ENCODE measurements at regions not wholly inside any gene's neighbourhood (a gene's known extent, or its start where the extent isn't known, plus 50 kb on each side); places are given as distances from the start of the nearest gene placed in this dataset.

DNA sequence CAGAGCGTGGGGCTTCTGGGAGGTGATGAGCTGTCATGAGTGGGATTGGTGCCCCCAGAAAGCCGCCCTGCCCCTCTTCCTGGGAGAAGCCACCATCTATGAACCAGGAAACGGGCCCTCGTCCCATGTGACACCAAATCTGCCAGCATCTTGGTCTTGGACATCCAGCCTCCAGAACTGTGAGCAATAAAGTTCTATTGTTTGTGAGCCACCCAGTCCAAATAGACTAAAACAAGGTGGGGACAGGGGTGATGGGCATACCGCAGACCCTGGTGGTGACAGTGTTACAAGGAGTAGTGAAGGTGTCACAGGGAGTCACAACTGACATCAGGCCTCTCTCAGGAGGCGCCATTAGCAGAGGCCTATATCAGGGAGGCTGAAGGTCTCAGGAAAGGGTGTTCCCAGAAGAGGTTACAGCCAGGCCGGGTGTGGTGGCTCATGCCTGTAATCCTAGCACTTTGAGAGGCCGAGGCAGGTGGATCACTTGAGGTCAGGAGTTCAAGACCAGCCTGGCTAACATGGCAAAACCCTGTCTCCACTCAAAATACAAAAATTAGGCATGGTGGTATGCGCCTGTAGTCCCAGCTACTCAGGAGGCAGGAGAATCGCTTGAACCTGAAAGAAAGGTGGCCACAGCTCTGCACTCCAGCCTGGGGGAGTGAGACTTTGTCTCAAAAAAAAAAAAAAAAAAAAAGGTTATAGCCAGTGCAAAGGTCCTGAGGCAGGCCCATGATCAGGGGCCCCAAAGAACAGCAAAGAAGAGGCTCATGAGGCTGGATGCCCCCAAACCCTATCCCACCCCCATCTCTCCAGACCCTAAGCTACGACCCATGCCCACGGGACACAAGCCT is 53.0 kb downstream of the NCOR2 start:
- no peaks in the 10 kb centered on the region for H3K27me3 ChIP-seq (replicated peaks in 1 of 7)
- H3K4me1 ChIP-seq = peaks cover 33 to 100% (median 81%) of the 10 kb centered on the region in 6 donors
- H3K4me3 ChIP-seq = no peak overlapping the region
- no peaks in the 10 kb centered on the region for H3K9me3 ChIP-seq
- intact Hi-C loops (cut with DNase I; ENCODE audit: low total_unique reads) = no loop called here
- 86 to 95% (median 90%) methylated on average over 10 to 12 of the region's 12 CpGs for WGBS, 5 donors
- H3K36me3 ChIP-seq = peaks cover 0 to 32% (median 0%) of the 10 kb centered on the region in 6 donors
- no peak for DNase-seq
- TF ChIP-seq POLR2AphosphoS5 (IDR thresholded peaks at IDR 0.05) = no peak
- no peak for TF ChIP-seq CTCF (IDR thresholded peaks at IDR 0.05 in 8 of 11, conservative IDR thresholded peaks at IDR 0.05 in 3 of 11)
- TF ChIP-seq POLR2A (IDR thresholded peaks at IDR 0.05) = no peak
- peak overlapping the region in 1 of 8 donors; percentile 61 for H3K27ac ChIP-seq

DNA sequence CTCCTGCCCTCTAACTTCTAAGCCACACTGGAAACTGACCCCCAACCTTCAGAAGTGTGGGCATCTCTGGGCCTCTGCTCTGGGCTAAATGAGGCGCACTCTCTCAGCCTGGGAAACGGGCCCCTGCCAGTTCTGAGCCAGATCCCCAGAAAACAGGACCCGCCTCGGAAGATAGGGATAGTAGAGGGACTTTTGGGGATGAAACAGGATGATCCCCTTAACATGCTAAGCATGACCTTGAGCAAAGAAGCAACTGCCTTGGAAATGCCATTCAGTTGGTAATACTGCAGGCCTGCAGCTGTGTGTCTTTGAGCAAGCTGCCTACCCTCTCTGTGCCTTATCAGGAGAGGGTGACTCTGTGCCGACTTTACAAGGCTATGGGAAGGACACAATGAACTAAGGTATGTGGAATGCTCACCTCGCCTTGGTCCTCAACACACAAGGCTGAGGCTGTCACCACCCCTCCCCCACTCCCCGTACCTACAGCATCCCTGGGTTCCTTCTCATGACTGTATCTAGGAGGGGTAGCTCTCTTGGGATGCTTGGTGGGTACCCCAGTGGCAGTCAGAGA is 54.0 kb downstream of the NCOR2 start:
- peaks cover 0 to 32% (median 0%) of the 10 kb centered on the region in 6 donors for H3K36me3 ChIP-seq
- 76 to 93% (median 83%) methylated on average over 4 to 7 of the region's 7 CpGs for WGBS, 5 donors
- no peak for TF ChIP-seq POLR2AphosphoS5 (IDR thresholded peaks at IDR 0.05)
- TF ChIP-seq CTCF (IDR thresholded peaks at IDR 0.05 in 8 of 11, conservative IDR thresholded peaks at IDR 0.05 in 3 of 11) = no peak
- no peak for TF ChIP-seq POLR2A (IDR thresholded peaks at IDR 0.05)
- no peaks in the 10 kb centered on the region for H3K27me3 ChIP-seq (replicated peaks in 1 of 7)
- peaks cover 30 to 100% (median 80%) of the 10 kb centered on the region in 6 donors for H3K4me1 ChIP-seq
- no peak overlapping the region for H3K4me3 ChIP-seq
- H3K9me3 ChIP-seq = no peaks in the 10 kb centered on the region
- peak overlapping the region in 6 of 8 donors; percentile 34 to 68 (median 64) for H3K27ac ChIP-seq
- intact Hi-C loops (cut with DNase I; ENCODE audit: low total_unique reads) = no loop called here
- no peak for DNase-seq

- no peaks in the 10 kb centered on the region for H3K27me3 ChIP-seq (replicated peaks in 1 of 7)
- no peak overlapping the region for H3K4me3 ChIP-seq
- no peak for DNase-seq
- no peak for TF ChIP-seq POLR2A (IDR thresholded peaks at IDR 0.05)
- no peak for TF ChIP-seq CTCF (IDR thresholded peaks at IDR 0.05 in 8 of 11, conservative IDR thresholded peaks at IDR 0.05 in 3 of 11)
- peak; percentile 53 to 64 (median 63) for TF ChIP-seq POLR2AphosphoS5 (IDR thresholded peaks at IDR 0.05)
- intact Hi-C loops (cut with DNase I; ENCODE audit: low total_unique reads) = no loop called here
- peaks cover 34 to 100% (median 83%) of the 10 kb centered on the region in 6 donors for H3K4me1 ChIP-seq
- WGBS, 5 donors = 40 to 64% (median 49%) methylated on average over 11 to 16 of the region's 16 CpGs
- H3K27ac ChIP-seq = peak overlapping the region in 6 of 8 donors; percentile 34 to 68 (median 64)
- H3K36me3 ChIP-seq = peaks cover 0 to 32% (median 0%) of the 10 kb centered on the region in 6 donors
- H3K9me3 ChIP-seq = no peaks in the 10 kb centered on the region
These were observed 54.6 kb downstream of the NCOR2 start for GRCh38 chr12:124512667-124513296.
